ENCODE measurements at regions not wholly inside any gene's neighbourhood (a gene's known extent, or its start where the extent isn't known, plus 50 kb on each side); places are given as distances from the start of the nearest gene placed in this dataset.
"Not testable (repeated sequence)": the region's sequence is repeated elsewhere in the genome, so short reads cannot be mapped to it uniquely, and the experiment has no call there.

DNA sequence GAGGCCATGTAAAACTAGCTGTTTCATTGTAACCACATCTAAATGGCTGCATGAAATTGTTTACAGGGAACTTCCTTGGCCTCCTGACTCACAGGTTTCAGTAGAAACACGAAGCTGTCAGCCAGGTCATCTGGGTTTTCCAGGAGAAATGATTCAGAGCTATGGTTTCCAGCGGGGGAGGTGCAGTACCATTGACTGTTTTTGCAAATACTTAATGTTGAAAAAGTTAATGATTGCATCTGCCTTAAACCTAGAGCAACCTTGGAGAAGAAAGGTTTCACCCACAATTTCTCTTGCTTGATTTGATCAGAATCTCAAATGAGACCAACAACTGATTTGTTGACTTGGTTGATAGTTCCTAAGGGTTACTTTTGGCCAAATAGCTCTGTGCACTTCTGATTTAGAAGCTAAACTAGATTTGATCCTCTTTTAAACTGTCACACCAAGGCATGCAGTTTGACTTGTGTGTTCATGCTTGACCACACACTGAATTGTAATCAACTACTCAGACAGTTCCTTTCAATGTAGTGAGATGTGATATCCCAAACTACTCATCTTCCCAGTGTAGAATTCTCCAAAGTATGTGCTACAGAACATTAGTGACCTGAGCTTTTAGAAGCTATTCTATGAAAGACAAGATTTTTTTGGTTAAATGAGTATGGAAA lies 193.5 kb upstream of the CHST9 start:
- DNase-seq (ENCODE audit: low spot score) = no peak

DNA sequence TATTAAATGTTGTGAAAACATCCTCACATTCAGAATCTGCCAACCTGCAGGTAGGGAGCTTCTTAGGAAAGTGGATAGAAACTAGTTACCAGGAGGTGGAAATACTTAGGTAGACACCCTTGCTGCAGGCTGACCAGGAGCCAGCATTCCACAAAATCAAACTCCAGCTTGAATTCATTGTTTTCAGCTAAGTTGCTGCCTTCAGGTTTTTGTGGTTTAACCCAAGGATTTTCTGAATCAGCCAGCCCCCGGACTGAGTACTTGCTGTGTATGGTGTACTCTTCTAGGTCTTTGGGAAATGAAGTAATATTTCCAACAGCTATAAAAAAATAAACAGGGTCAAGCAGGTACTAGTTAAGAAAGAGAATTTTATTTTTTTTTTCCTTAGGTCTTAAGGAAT lies 192.1 kb upstream of the CHST9 start:
- no peak for DNase-seq (ENCODE audit: low spot score)

DNA sequence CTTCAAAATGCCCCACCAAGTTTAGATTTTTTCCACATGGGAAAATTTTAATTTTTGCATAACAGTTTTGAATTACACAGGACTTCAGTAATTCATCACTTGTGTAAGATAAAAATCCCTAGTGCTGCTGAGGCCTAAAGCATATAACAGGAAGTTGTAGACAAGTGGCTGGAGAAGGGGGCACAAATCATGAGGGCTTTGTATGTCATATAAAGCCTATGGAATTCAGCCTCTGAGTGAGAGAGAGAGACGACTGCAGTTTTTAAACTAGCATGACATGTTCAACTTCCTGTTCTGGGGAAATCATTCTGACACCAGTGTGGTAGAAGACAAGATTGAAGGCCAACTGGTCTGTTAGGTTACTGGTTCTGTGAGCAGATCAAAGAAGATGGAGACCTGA lies 187.3 kb upstream of the CHST9 start:
- DNase-seq (ENCODE audit: low spot score) = no peak

DNA sequence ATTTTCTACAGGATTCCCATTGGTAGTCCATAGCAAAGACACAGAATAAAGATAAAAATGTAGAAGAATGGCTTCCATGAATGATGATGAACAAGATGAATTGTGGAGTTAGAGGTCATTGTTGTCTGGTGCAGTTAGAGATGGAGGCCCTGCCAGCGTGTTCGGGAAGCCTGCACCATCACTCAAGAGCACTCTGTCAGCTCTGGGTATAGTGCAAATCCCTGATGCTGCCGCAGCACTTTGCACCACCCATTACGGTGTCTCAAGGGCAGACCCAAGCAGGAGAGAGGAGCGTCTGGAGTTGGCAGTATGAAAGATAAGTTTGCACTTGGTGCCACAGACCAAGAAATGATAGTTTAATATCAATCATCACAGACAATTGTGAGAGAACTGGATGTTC lies 181.6 kb upstream of the CHST9 start:
- DNase-seq (ENCODE audit: low spot score) = no peak

DNA sequence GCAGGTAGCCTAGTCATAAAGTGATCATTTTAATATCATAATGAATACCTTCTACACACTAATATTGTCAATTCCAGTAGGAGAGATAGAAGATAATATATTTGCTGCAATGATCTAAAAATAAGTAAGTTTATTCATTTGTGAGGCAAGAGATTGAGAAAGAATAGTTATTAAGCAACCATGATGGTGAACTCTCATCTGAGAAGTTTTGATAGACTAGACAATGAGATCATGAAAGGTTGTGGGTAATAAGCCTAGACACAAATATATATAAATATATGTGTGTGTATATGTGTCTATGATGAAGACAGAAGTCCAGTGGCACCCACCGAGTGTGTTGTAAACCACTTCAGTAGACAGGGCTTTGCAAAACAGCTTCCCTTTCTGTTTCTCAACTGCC lies 181.0 kb upstream of the CHST9 start:
- DNase-seq (ENCODE audit: low spot score) = no peak

DNA sequence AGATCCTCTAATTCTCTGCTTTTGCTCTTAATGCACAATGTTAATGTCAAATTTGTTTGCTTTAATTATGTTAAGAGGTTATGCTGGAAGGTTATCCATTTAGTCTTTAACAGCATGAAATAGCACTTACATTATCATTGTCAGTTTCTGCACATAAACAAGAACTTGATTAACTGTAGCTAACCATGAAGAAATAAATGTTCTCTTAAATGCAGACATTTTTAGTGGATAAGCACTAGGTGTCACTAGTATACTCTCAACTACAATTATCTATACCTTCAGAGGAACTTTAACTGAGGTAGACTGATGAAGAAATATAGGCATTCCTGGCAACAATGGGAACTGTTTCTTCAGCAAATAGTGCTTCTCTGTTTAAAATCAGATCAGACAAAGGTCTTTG lies 178.8 kb upstream of the CHST9 start:
- no peak for DNase-seq (ENCODE audit: low spot score)

DNA sequence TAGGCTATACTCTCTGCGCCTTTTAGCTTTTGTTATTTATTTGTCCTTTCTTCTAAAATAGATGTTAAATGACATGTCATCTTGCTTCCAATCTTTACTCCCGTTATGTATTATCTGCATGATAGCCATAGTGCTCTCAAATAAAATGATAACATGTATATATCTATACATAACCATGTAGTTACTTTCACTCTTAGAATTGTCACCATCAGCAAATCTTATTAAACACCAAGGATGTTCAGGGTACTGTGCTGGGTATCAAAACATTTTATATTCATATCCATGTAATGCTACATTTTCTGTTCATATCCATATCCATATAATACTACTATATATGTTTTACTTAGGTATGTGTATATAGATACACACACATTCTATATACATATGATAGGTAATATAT lies 176.4 kb upstream of the CHST9 start:
- DNase-seq (ENCODE audit: low spot score) = no peak

DNA sequence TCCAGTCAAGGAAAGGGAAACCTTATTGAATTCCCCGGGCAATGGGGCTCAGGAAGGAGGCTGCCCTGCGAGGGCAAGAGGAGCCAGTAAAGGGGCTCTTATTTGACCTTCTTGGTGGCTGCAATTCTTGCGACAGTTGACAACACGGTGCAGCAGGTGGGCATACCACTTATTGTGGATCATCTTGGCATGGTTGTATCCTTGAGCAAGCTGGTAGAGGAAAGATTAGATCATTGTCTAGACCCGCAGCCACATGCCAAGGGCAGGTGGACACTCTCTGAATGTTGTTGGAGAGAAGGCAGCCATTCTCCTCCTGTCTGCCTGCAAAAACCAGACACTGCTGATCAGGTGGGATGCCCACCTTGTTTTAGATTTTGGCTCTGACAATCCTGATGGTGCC lies 170.2 kb upstream of the CHST9 start:
- DNase-seq (ENCODE audit: low spot score) = no peak

DNA sequence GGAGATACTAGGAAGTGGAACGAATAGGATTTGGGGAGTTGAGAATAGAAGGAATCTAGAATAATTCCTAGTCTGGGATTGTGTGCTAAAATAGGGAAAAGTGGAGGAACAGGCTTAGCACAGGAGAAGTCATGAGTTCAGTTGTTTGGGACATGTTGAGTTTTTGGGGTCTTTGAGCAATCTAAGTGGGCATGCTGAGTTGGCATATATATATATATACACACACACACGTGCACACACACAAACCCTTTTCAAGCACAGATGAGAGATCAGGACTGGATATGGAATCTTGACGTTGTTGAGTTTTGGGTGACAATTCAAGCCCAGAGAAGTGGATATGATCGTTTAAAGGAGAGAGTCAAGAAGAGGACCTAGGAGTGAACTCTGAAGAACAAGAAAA lies 168.2 kb upstream of the CHST9 start:
- DNase-seq (ENCODE audit: low spot score) = no peak

DNA sequence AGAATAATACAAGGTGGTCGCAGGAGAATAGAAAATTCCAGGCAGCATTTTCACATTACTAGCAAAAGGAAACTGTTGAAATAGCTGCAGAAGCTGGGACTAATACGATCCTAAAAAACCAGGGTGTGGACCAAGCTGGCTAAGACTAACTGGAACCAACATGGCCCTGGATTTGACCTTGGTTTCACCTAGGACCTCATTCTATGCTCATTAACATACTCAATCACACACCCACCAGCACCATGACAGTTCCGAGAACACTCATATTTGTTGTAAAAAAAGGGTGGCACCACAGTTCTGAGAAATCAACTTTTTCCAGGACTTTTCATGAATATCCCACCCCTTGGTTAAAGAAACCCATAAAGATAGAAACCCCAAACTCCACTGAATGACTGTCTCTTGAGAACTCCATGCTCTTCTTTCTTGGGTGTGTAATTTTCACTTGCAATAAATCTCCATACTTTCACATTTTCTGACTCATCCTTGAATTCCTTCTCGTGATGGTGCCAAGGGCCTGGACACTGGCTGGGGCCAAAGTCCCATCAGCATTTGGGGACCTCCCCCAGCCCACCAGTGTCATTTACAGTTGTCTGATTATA lies 164.3 kb upstream of the CHST9 start:
- no peak for DNase-seq (ENCODE audit: low spot score)

DNA sequence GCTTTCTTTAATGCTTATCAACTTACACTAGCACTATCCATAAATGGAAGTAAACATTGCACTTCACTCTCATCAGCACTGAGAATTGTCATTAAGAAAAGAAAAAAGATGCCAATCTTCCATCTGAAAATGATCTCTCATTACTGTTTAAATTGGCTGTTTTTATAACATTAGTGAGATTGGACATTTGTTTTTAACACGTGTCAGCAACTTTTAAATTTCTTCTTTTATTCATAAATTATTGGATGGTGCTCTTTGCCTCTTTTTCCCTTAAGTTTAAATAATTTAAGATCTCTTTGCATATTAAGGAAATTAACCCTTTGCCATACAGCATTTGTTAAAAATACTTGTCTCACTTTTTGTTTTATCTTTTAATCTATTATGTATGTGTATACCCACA lies 146.5 kb upstream of the CHST9 start:
- no peak for DNase-seq (ENCODE audit: low spot score)

DNA sequence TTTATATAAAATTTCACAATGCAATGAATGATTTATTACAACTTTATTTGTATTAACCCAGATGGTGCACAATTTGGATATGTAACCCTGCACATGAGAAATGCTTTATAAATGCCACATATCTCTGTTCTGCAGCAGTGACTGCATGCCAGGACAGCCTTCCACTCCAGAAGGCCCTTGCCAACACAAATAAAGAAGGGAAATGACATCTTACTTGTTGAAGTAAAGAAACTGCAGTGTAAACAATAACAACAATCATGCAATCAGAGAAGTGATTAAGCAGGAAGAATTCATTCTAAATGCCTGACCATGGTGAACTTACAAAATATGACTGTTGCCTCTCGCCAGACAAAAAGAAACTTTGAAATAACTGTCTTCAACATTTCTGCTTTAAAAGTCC lies 129.9 kb upstream of the CHST9 start:
- DNase-seq (ENCODE audit: low spot score) = no peak

DNA sequence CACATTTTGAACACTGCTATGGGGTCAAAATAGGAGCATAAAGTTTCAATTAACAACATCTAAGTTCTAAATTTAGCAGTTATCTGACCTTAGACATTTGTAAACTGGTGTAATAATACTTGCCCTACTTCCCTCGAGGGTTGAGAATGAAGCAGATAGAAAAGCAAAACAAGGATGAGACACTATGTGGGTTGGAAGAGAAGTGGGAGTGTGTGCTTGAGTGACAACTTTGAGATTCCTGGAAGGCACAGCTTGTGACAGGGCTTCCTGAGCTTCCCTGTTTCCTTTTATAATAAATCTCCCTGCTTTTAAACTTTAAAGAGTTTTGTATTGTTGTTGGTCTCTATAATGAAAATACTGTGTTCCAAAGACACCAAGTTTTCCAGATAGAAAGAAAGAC lies 128.6 kb upstream of the CHST9 start:
- DNase-seq (ENCODE audit: low spot score) = no peak

DNA sequence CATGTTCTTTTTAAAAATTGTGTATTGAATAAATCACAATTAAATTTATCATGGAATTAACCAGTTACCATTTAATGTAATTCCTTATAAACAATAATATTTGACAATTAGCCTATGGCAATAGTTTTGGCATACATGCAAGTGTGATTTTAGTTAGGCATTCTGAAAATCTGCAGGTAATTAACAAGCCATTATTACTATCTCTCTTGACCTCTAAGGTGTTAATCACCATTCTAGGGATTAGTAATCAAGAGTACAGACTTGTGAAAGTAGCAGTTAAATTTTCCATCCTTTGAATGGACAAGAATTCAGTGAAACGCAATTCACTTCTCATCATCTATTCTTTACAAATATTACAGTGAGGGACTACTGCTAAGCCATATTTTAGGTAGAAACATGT lies 127.7 kb upstream of the CHST9 start:
- DNase-seq (ENCODE audit: low spot score) = no peak

DNA sequence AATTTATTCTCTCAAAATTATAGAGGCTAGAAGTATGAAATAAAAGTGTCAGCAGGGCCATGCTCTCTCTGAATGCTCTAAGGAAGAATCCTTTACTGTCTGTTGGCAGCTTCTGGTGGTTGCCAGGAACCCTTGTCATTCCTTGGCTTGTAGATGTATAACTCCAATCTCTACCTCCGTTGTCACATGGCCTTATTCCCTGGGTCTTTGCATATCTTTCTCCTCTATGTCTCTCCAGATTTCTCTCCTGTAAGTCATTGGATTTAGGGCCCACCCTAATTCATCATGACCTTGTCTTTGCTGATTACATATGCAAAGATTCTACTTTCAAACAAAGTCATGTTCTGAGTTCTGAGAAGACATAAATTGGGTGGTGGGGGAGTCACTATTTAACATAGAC lies 127.0 kb upstream of the CHST9 start:
- no peak for DNase-seq (ENCODE audit: low spot score)

DNA sequence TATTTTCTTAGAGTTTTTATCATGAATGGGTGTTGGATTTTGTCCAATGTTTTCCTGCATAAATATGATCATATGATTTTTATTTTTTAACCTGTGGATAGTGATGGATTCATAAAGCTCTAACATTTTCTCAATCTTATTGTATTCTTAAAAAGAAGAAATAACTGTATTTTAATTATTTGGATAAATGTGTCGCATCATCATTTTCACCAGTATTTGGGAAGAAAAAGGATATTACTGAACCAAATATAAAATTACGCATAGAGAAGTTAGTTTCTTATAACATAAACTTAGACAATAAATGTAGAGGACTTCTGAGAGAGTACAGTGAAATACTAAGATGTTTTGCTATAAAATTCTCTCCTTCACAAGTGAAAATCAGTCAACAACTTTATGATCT lies 126.0 kb upstream of the CHST9 start:
- DNase-seq (ENCODE audit: low spot score) = no peak

DNA sequence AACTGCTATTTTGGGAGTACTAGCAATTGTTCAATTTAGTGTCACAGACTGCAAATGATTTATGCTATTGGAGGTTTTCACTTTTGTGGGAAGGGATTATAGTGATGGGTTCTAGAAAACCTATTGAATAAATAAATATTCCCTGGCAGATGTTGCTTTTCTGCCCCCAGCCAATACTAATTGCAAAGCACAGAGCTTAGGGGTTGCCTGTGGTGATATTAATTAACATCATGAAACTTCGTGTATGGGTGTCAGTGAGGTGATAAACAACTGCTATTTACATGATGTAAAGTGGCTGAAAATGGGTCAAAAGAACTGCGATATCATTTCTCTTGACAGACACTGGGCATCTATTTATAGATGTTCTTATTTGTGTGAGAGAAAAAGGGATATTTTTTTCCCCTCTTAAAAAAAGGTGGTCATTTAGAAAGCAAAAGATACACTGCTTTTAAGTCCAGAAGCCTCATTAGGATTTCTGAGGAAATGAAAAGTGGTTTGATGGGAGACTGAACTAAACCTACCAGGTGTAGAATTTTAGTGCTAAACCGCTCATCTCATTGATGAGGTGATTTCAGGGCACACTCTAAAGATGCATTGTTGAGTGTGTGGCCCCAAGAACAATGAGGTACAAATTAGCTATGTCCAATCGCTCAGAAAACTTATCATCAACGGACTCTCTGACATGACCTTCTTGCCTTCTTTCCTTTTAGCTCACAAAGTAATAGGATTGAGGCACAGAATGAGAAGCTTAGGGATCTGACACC lies 116.7 kb upstream of the CHST9 start:
- no peak for DNase-seq (ENCODE audit: low spot score)

DNA sequence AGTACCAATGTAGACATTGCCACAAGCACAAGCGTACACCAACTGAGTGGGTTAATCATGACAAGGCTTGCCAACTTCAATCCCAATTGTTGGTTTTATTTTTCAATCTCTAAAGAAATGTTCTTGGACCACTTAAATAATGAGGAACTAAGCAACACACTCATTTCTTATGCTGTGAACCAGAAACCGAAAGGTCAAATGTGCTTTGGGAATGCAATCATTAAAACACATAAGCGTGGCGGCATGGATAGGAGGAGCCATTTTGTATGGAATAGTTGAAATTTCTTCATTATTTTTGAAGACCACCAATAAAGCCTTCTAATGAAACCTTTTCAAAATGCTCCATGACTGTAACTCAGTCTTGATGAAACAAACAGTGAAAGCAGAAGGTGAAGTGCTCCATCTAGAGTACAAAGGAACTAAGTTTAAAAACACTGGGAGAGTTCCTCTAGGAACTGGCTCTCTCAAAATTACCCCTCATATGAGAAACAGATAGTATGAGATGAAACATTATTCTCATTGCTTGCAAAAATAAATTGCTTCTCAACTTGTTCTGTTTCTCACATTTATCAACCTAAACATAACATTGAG lies 113.2 kb upstream of the CHST9 start:
- DNase-seq (ENCODE audit: low spot score) = no peak

DNA sequence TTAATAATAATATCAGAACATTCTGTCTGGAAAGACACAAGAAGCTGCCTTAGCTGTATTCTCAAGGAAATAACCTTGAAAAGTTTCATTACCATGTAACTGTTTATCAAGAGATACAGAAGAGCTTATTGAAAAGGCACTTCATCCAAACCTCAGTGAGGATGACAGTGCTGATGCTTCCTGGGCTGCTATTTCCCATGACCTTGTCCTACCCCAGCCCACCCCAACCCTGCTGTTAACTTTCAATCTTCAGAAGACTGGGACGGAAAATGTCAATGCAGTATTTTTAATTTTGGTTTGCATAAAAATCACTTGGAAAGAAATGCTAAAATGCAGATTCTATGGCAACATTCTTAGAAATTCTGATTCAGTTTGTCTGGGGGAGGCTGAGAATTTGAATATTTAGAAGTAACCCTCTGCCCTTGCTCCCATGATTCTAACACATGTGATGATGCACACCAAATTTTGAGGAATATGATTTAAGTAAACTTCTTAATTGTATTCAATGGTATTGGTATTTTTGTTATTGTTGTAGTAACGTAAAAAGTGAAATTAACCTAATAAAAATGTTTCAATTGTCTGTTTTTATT lies 101.0 kb upstream of the CHST9 start:
- DNase-seq (ENCODE audit: low spot score) = not testable (repeated sequence)

DNA sequence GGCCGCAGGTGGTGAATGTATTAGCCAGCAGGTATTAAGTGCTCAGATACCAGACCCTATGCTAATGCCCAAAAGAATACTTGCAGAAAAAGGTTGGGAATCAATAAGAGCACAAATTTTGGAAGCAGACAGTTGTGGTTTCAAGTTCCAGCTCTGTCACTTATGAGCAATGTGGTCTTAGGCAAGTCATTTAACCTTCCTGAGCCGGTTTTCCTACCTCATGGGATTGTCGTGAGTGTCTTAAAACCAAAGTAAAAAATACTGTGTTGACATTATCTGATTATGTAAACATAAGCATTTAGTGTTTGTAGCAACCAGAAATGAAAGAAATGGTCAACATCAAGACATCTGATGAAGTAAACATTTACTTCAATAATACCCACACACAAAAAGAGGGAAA lies 93.0 kb upstream of the CHST9 start:
- no peak for DNase-seq (ENCODE audit: low spot score)

DNA sequence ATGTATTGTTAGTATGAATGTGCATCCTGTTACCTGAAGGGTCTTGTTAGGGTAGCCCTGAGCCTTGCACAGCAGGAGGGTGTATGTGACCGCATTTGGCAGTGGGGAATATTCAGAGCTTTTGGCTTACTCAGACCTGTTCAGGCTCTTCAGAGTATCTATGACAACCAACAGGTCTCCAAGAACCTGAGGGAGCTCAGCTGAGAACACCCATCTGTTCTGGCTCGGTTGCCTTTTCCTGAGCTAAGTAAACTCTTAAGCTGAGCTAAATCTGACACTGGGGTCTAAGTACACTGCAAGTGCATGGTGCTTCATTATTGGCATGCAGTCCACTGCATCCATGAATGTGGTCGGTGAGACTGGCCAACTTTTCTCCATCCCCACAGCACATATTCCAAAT lies 92.4 kb upstream of the CHST9 start:
- DNase-seq (ENCODE audit: low spot score) = no peak

DNA sequence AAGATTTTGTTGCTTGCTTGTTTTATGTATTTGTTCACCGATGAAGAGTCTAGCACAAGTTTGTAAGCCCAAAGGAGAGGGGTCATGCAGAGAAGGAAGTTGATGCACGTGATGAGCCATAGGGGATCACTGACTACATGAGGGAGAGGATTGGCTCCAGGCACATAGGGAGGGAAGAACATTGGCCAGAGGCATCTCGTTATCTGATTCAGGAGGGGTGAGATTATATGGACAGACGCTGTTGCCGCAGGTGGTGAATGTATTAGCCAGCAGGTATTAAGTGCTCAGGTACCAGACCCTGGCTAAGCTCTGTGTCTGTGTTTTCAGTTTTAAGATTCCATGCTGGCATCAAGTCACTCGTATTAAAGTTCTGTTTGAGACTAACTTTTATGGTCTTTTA lies 91.8 kb upstream of the CHST9 start:
- DNase-seq (ENCODE audit: low spot score) = no peak

DNA sequence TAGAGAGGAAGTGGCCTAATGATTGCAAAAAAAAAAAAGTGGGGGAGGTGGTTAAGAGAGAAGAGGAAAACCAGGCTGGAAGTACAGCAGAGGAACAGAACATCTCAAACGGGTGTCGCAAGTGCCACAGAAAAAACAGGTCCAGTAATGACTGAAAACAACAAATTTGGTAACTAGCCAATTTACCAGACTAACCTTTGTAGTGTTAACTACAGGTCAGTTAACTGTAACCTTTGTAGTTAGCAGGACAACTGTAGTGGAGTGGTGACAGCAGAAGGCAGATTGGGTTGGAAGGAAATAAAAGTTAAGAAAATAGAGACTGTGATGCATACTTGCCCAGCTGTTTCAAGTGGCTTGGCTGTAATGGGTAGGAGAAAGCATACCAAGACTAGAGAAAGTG lies 91.4 kb upstream of the CHST9 start:
- no peak for DNase-seq (ENCODE audit: low spot score)

Measured in AG08396 (cell line).